ENCODE measurements at regions not wholly inside any gene's neighbourhood (a gene's known extent, or its start where the extent isn't known, plus 50 kb on each side); places are given as distances from the start of the nearest gene placed in this dataset.

GRCh38 chr1:201708691-201709090 lies 120.3 kb upstream of the IPO9 start:
- DNase-seq (ENCODE audit: low read depth) = no peak

GRCh38 chr1:201709564-201710295 lies 119.2 kb upstream of the IPO9 start:
- no peak for DNase-seq (ENCODE audit: low read depth)

GRCh38 chr1:201710632-201711597 lies 118.0 kb upstream of the IPO9 start:
- no peak for DNase-seq (ENCODE audit: low read depth)

GRCh38 chr1:201711811-201712210 lies 117.1 kb upstream of the IPO9 start:
- no peak for DNase-seq (ENCODE audit: low read depth)

- no peak for DNase-seq (ENCODE audit: low read depth)
Measured at GRCh38 chr1:201712387-201713085, 116.4 kb upstream of the IPO9 start.

GRCh38 chr1:201713086-201713810 lies 115.7 kb upstream of the IPO9 start:
- peak; percentile 99 for DNase-seq (ENCODE audit: low read depth)

GRCh38 chr1:201714542-201715329 lies 114.2 kb upstream of the IPO9 start:
- DNase-seq (ENCODE audit: low read depth) = peak; percentile 100

GRCh38 chr1:201715351-201715750 lies 113.6 kb upstream of the IPO9 start:
- DNase-seq (ENCODE audit: low read depth) = no peak

- no peak for DNase-seq (ENCODE audit: low read depth)
Measured at GRCh38 chr1:201715801-201716741, 112.9 kb upstream of the IPO9 start.

GRCh38 chr1:201716742-201717135 lies 112.2 kb upstream of the IPO9 start:
- no peak for DNase-seq (ENCODE audit: low read depth)

- DNase-seq (ENCODE audit: low read depth) = no peak
Measured at GRCh38 chr1:201717286-201717685, 111.7 kb upstream of the IPO9 start.

GRCh38 chr1:201718346-201719202 lies 110.4 kb upstream of the IPO9 start:
- no peak for DNase-seq (ENCODE audit: low read depth)

GRCh38 chr1:201719812-201720521 lies 109.0 kb upstream of the IPO9 start:
- peak; percentile 77 for DNase-seq (ENCODE audit: low read depth)

- no peak for DNase-seq (ENCODE audit: low read depth)
Measured at GRCh38 chr1:201720522-201720844, 108.5 kb upstream of the IPO9 start.

- DNase-seq (ENCODE audit: low read depth) = no peak
Measured at GRCh38 chr1:201721082-201722049, 107.6 kb upstream of the IPO9 start.

GRCh38 chr1:201724039-201724765 lies 104.8 kb upstream of the IPO9 start:
- no peak for DNase-seq (ENCODE audit: low read depth)

GRCh38 chr1:201724766-201725118 lies 104.2 kb upstream of the IPO9 start:
- DNase-seq (ENCODE audit: low read depth) = no peak

All from stromal cell of bone marrow (primary cell).